ENCODE measurements at regions not wholly inside any gene's neighbourhood (a gene's known extent, or its start where the extent isn't known, plus 50 kb on each side); places are given as distances from the start of the nearest gene placed in this dataset.

- no peaks in the 10 kb centered on the region for H3K36me3 ChIP-seq (ENCODE audit: control insufficient read depth in 2 of 2, extremely low read depth in 1 of 2, insufficient read depth in 2 of 2, low read length in 2 of 2)
- no peaks in the 10 kb centered on the region for H3K79me2 ChIP-seq (ENCODE audit: control insufficient read depth, insufficient read depth, low read length)
- H3K4me1 ChIP-seq (ENCODE audit: control insufficient read depth, extremely low read depth, insufficient read depth, low read length), result no peaks in the 10 kb centered on the region
- no peak for TF ChIP-seq JUN (IDR thresholded peaks at IDR 0.05; ENCODE audit: borderline replicate concordance, insufficient read depth, insufficient read length, low read depth)
- TF ChIP-seq POLR2A (IDR thresholded peaks at IDR 0.05; ENCODE audit: low read depth, low read length), result no peak
- TF ChIP-seq GATA2 (IDR thresholded peaks at IDR 0.05; ENCODE audit: insufficient read depth, insufficient read length, low read depth, low read length), result no peak
- no peak for TF ChIP-seq POLR2AphosphoS5 (IDR thresholded peaks at IDR 0.05; ENCODE audit: insufficient read depth, low read depth, low read length)
- no peak for TF ChIP-seq EZH2 (IDR thresholded peaks at IDR 0.05; ENCODE audit: borderline replicate concordance, low read depth, low read length, severe bottlenecking)
- TF ChIP-seq FOS (IDR thresholded peaks at IDR 0.05; ENCODE audit: borderline replicate concordance, insufficient read depth, low read length), result no peak
- TF ChIP-seq CTCF (IDR thresholded peaks at IDR 0.05; ENCODE audit: extremely low read depth in 1 of 2, insufficient read depth in 1 of 2, low read depth in 1 of 2, low read length in 2 of 2), result no peak
- TF ChIP-seq MAX (IDR thresholded peaks at IDR 0.05; ENCODE audit: insufficient read depth, insufficient read length), result no peak
- TF ChIP-seq MYC (IDR thresholded peaks at IDR 0.05; ENCODE audit: low read depth, low read length), result no peak
- no peak for DNase-seq (ENCODE audit: low read depth, low spot score)
- FAIRE-seq, result no peak
- no peak overlapping the region for H3K9ac ChIP-seq (replicated peaks; ENCODE audit: extremely low read depth, insufficient read depth, low read length)
- intact Hi-C loops (cut with micrococcal nuclease), result no loop called here
- H3K27ac ChIP-seq (ENCODE audit: insufficient read depth, low read depth, low read length), result no peak overlapping the region
- ChIA-PET POLR2A (no interaction called here), CTCF (no interaction called here)
- no peaks in the 10 kb centered on the region for H3K9me3 ChIP-seq (replicated peaks; ENCODE audit: control insufficient read depth, insufficient read depth, low read length)
- no peaks in the 10 kb centered on the region for H4K20me1 ChIP-seq (replicated peaks; ENCODE audit: control insufficient read depth, extremely low read depth, insufficient read depth, low read length)
- no peak overlapping the region for H3K4me2 ChIP-seq (ENCODE audit: insufficient read depth, low read length)
- no peak overlapping the region for H3K4me3 ChIP-seq (replicated peaks in 1 of 3; ENCODE audit: insufficient read depth in 1 of 3, low read depth in 1 of 3, low read length in 3 of 3)
- dilution Hi-C loops (cut with MboI; ENCODE audit: extremely low pct_ligation_motif_present, low sequenced_read_pairs), result no loop called here
- peaks cover 0 to 2% of the 10 kb centered on the region in 2 experiments for H3K27me3 ChIP-seq (ENCODE audit: control insufficient read depth in 2 of 2, insufficient read depth in 2 of 2, low read length in 2 of 2)
- H3K9me1 ChIP-seq (replicated peaks; ENCODE audit: control insufficient read depth, extremely low read depth, insufficient read depth, low read length), result no peaks in the 10 kb centered on the region
- no TSS peak for BruUV-seq (replicated peaks)
- H2AFZ ChIP-seq (ENCODE audit: low read depth, low read length), result no peak overlapping the region
These were observed 508.3 kb downstream of the SOX2 start for GRCh38 chr3:182220013-182220412.
